ENCODE measurements at regions not wholly inside any gene's neighbourhood (a gene's known extent, or its start where the extent isn't known, plus 50 kb on each side); places are given as distances from the start of the nearest gene placed in this dataset.

DNA sequence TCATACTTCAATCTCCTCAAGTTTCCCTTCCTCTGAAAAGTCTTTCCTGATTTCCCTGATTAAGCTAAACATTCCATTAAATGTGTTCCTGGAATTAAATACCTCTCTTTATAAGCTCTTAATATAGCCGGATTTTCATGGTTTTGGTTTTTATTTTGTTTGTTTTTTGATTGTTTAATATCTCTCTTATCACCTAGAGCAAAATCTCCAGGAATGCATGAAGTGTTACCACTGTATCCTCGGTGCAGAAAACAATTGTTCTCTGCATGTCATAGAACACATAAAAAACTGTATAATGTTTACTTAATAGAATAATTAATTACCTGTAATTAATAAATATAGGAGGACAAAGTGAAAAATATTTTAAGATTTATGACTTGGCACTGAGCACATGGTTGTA lies 86.2 kb downstream of the PCDH18 start:
- TF ChIP-seq POLR2A (IDR thresholded peaks at IDR 0.05; ENCODE audit: low read depth, low read length) (no peak), TAF1 (IDR thresholded peaks at IDR 0.05; ENCODE audit: low read depth, low read length) (no peak), PAX5 (IDR thresholded peaks at IDR 0.05; ENCODE audit: insufficient read depth, low read length, severe bottlenecking) (no peak)
